K562 (cell line): ENCODE measurements at regions not wholly inside any gene's neighbourhood (a gene's known extent, or its start where the extent isn't known, plus 50 kb on each side); places are given as distances from the start of the nearest gene placed in this dataset.
"Not testable (repeated sequence)": the region's sequence is repeated elsewhere in the genome, so short reads cannot be mapped to it uniquely, and the experiment has no call there.

Source experiments
- BACH1 ChIP-seq: fragments of 200-800 bp; sonication (Bioruptor generic); IDR thresholded peaks from 2 replicates; pipeline ENCODE4 v1.6.1; 2016; ENCODE audit warnings: missing genetic modification characterization, missing compliant biosample characterization
- CBX2 ChIP-seq: fragments of 200-600 bp; sonication (generic); IDR thresholded peaks from one replicate; pipeline ENCODE4 v1.6.1; 2012; ENCODE audit warnings: mild to moderate bottlenecking, low read length, inconsistent platforms; ENCODE audit not compliant: insufficient read depth, poor library complexity, severe bottlenecking
- EGR1 ChIP-seq: fragments of 450-650 bp; conservative IDR thresholded peaks from 2 replicates; pipeline ENCODE4 v1.6.1; 2017; ENCODE audit warnings: mild to moderate bottlenecking
- ESRRB ChIP-seq: fragments of 250-450 bp; sonication (Bioruptor Pico); IDR thresholded peaks from 2 replicates; pipeline ENCODE4 v1.5.0; 2020; ENCODE audit warnings: mild to moderate bottlenecking, moderate library complexity, borderline replicate concordance
- HDAC6 ChIP-seq: IDR thresholded peaks from 2 replicates; pipeline ENCODE4 v1.6.1; 2012; ENCODE audit warnings: low read depth, mild to moderate bottlenecking, control low read depth, inconsistent platforms, low read length, moderate library complexity
- TRIM28 ChIP-seq: fragments of 450-650 bp; IDR thresholded peaks from 2 replicates; pipeline ENCODE4 v1.6.1; 2017
- ZNF253 ChIP-seq: fragments of 250-450 bp; sonication (Bioruptor Pico); conservative IDR thresholded peaks from 2 replicates; pipeline ENCODE4 v1.6.1; 2021; ENCODE audit warnings: mild to moderate bottlenecking
- TF ChIP-seq, protein P1 (sequence below): fragments of 450-650 bp; IDR thresholded peaks from 2 replicates; pipeline ENCODE4 v1.6.1; 2016
- TF ChIP-seq, protein P2 (sequence below): sonication (generic); formaldehyde crosslinking; IDR thresholded peaks from 2 replicates; pipeline ENCODE4 v1.5.0; 2020; ENCODE audit warnings: missing genetic modification reagents

DNA sequence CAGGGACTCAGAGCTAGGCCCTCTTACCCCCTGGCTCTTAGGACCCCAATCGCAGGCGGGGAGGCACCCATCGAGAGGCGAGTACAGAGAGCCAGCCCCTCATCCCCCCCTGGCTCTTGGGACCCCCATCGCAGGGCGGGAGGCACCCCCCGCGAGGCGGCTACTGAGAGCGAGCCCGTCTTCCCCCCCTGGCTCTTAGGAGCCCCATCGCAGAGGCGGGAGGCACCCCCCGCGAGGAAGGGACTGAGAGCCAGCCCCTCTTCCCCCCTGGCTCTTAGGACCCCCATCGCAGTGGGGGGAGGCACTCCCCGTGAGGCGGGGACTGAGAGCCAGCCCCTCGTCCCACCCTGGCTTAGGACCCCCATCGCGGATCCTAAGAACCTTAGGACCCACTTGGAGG is 2422.1 kb upstream of the PCDH20 start:
- TF ChIP-seq, protein P1, sequence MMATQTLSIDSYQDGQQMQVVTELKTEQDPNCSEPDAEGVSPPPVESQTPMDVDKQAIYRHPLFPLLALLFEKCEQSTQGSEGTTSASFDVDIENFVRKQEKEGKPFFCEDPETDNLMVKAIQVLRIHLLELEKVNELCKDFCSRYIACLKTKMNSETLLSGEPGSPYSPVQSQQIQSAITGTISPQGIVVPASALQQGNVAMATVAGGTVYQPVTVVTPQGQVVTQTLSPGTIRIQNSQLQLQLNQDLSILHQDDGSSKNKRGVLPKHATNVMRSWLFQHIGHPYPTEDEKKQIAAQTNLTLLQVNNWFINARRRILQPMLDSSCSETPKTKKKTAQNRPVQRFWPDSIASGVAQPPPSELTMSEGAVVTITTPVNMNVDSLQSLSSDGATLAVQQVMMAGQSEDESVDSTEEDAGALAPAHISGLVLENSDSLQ: not testable (repeated sequence)
- TF ChIP-seq CBX2; ESRRB; EGR1; TRIM28; HDAC6; BACH1; ZNF253 (CRISPR knock-in tag): not testable (repeated sequence)
- TF ChIP-seq, protein P2, sequence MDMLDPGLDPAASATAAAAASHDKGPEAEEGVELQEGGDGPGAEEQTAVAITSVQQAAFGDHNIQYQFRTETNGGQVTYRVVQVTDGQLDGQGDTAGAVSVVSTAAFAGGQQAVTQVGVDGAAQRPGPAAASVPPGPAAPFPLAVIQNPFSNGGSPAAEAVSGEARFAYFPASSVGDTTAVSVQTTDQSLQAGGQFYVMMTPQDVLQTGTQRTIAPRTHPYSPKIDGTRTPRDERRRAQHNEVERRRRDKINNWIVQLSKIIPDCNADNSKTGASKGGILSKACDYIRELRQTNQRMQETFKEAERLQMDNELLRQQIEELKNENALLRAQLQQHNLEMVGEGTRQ (CRISPR knock-in tag): not testable (repeated sequence)
